Adrenal gland (tissue), 9 donors: ENCODE measurements at regions not wholly inside any gene's neighbourhood (a gene's known extent, or its start where the extent isn't known, plus 50 kb on each side); places are given as distances from the start of the nearest gene placed in this dataset.

Experiments used
- DNase-seq, 7 donors: peaks; one replicate each; pipeline ENCODE4 v3.0.0-alpha.2; 2019 to 2020
- H3K27ac ChIP-seq, 5 donors: fragments of 200-600 bp; sonication (generic) in 4 of 5; 1 replicate in 3 of 5; 2 replicates in 2 of 5; pipeline versions ENCODE4 v1.5.1 to v1.8.0; 2016 to 2020; ENCODE audit warnings: mild to moderate bottlenecking in 1 of 5
- H3K27me3 ChIP-seq: fragments of 200-600 bp; 2 replicates; pipeline ENCODE4 v1.8.0; 2021
- H3K36me3 ChIP-seq, 2 donors: fragments of 200-600 bp; replicated peaks in 1 of 2; 1 replicate in 1 of 2; 2 replicates in 1 of 2; pipeline versions ENCODE4 v1.5.1 to v1.8.0; 2018 to 2022
- H3K4me1 ChIP-seq, 2 donors: fragments of 200-600 bp; replicated peaks in 1 of 2; 1 replicate in 1 of 2; 2 replicates in 1 of 2; pipeline versions ENCODE4 v1.5.1 to v1.8.0; 2018 to 2021
- H3K4me3 ChIP-seq, 4 donors: fragments of 200-600 bp; sonication (generic) in 3 of 4; one replicate each; pipeline ENCODE4 v1.5.1; 2016 to 2018
- H3K9me3 ChIP-seq, 3 donors: fragments of 200-600 bp; sonication (generic) in 1 of 3; replicated peaks in 1 of 3; 1 replicate in 2 of 3; 2 replicates in 1 of 3; pipeline versions ENCODE4 v1.5.1 to v1.8.0; 2016 to 2021
- POLR2A ChIP-seq, 2 donors: fragments of 450-650 bp; IDR thresholded peaks; one replicate each; pipeline ENCODE4 v1.6.1; 2017; ENCODE audit warnings: antibody characterized with exemption in 2 of 2, mild to moderate bottlenecking in 2 of 2, moderate library complexity in 1 of 2
- WGBS, 4 donors: extraction: QIAGEN DNeasy Blood & Tissue Kit in 2 of 4; methylation state at CpG; one replicate each; pipeline versions ENCODE4 v1.1.5 to v1.1.7; 2013 to 2017; 5-methylcytosine and 5-hydroxymethylcytosine counted together
- intact Hi-C, 2 donors: fragments of 100-400 bp; cut with DNase I; formaldehyde crosslinking; loops; one replicate each; pipeline versions ENCODE4 v1.14.1 to v1.15.0; 2022 to 2023
- TF ChIP-seq, protein P1 (sequence below), 6 experiments: fragments of 450-650 bp in 4 of 6; fragments of 200-600 bp in 2 of 6; sonication (generic) in 1 of 6; IDR thresholded peaks; 1 replicate in 5 of 6; 2 replicates in 1 of 6; pipeline versions ENCODE4 v1.5.1 to v1.8.0; 2016 to 2021; ENCODE audit warnings: antibody characterized with exemption in 6 of 6, mild to moderate bottlenecking in 2 of 6, moderate library complexity in 1 of 6
- donor health status: healthy with polysubstance abuse.
- donor health status: Bipolar disorder and iron deficiency.
- donor health status: DM: yes; HTN: yes; CAD: no.
- donor health status: DM: no; HTN: no; CAD: no.
- donor health status: DM: no; HTN: no; CAD: no.

DNA sequence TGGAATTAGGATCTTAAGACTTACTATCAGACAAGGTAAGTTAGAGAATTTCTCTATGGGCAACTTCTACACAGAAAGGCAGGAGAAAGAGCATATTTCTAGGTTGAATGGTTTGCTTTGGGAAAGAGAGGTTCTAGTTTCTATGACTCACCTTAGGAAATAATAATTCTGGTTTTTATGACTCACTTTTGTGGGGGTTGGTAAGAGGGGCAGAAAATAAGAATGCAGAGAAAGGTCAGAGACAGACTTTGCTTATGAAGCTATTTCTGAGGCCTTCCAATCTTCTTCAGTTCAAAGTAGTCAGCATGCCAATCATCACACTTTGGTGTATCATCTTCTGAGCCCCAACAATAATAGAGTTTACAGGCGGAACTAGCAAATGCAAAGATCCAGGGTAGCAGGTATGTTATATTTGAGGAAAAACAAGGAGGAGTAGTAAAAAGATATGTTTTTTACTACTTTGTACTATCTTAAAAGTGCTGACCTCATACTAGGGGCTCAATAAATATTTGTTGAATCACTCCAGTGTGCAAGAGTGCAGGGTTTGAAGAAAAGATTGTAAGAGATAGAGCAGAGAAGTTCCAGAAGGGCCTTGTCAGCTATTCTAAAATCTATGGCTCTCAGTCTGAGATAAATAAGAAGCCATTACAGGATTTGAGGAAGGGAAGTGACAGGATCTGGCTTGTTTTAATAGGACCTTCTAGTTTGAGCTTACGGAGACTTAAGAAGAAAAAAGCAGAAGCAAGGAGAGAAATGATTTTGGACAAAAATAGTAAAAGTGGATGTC is 56.7 kb upstream of the LRFN5 start:
- no peak overlapping the region for H3K4me3 ChIP-seq
- WGBS, 4 donors, result 78 to 87% (median 82%) methylated on average over 2 of the region's 2 CpGs
- DNase-seq, result no peak
- H3K4me1 ChIP-seq, result no peaks in the 10 kb centered on the region
- H3K27ac ChIP-seq, result no peak overlapping the region
- no peaks in the 10 kb centered on the region for H3K36me3 ChIP-seq
- no peaks in the 10 kb centered on the region for H3K9me3 ChIP-seq
- TF ChIP-seq, protein P1, sequence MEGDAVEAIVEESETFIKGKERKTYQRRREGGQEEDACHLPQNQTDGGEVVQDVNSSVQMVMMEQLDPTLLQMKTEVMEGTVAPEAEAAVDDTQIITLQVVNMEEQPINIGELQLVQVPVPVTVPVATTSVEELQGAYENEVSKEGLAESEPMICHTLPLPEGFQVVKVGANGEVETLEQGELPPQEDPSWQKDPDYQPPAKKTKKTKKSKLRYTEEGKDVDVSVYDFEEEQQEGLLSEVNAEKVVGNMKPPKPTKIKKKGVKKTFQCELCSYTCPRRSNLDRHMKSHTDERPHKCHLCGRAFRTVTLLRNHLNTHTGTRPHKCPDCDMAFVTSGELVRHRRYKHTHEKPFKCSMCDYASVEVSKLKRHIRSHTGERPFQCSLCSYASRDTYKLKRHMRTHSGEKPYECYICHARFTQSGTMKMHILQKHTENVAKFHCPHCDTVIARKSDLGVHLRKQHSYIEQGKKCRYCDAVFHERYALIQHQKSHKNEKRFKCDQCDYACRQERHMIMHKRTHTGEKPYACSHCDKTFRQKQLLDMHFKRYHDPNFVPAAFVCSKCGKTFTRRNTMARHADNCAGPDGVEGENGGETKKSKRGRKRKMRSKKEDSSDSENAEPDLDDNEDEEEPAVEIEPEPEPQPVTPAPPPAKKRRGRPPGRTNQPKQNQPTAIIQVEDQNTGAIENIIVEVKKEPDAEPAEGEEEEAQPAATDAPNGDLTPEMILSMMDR (IDR thresholded peaks at IDR 0.05), result no peak
- TF ChIP-seq POLR2A (IDR thresholded peaks at IDR 0.05), result no peak
- H3K27me3 ChIP-seq, result no peaks in the 10 kb centered on the region
- intact Hi-C loops, result no loop called here

DNA sequence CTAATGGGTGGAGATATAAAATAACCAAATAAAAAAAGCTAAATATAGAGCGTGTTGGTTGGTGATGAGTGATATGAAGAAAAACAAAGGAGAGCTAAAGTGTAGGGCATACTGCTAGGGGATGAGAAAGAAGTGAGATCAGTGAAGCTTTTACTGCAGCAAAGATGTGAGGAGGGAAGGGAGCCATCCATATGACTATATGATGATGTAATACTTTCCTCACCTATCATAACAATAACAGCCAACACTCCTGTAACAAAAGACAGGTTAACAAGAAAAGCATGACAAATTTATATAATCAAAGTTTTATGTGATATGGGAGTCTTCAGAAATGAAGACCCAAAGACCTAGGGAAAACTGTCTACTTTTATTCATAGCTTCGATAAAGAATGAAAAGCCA is 57.4 kb upstream of the LRFN5 start:
- TF ChIP-seq, protein P1 (IDR thresholded peaks at IDR 0.05), result no peak
- no peak for TF ChIP-seq POLR2A (IDR thresholded peaks at IDR 0.05)
- no peaks in the 10 kb centered on the region for H3K36me3 ChIP-seq
- intact Hi-C loops, result no loop called here
- no peaks in the 10 kb centered on the region for H3K9me3 ChIP-seq
- H3K27me3 ChIP-seq, result no peaks in the 10 kb centered on the region
- WGBS, 4 donors, result 87 to 94% (median 89%) methylated on average over 2 of the region's 2 CpGs
- DNase-seq, result no peak
- H3K27ac ChIP-seq, result no peak overlapping the region
- no peak overlapping the region for H3K4me3 ChIP-seq
- H3K4me1 ChIP-seq, result no peaks in the 10 kb centered on the region

DNA sequence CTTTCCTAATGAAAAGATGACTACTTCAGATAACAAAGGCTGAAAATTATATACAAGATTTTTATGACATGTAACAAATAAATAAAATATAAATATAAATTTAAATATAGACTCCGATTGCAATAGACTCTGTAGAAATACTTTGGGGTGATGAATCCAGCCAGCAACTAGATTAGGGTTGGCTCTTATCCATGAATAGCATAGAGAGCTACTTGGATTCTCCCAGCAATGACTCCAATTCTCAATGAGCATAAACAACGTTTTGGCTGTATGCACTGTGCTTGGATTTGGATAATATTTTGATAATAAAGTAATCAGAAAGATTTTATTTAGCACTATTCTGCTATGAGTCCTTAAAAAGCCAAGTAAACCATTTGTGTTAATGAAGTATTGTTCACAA is 58.0 kb upstream of the LRFN5 start:
- Histone ChIP-seq H3K9me3 (no peaks in the 10 kb centered on the region), H3K4me3 (no peak overlapping the region), H3K27ac (no peak overlapping the region), H3K27me3 (no peaks in the 10 kb centered on the region), H3K36me3 (no peaks in the 10 kb centered on the region), H3K4me1 (no peaks in the 10 kb centered on the region)
- intact Hi-C loops, result no loop called here
- TF ChIP-seq, protein P1 (IDR thresholded peaks at IDR 0.05), result no peak
- TF ChIP-seq POLR2A (IDR thresholded peaks at IDR 0.05), result no peak
- 60 to 69% (median 65%) methylated on average over 2 of the region's 2 CpGs for WGBS, 4 donors
- DNase-seq, result no peak

DNA sequence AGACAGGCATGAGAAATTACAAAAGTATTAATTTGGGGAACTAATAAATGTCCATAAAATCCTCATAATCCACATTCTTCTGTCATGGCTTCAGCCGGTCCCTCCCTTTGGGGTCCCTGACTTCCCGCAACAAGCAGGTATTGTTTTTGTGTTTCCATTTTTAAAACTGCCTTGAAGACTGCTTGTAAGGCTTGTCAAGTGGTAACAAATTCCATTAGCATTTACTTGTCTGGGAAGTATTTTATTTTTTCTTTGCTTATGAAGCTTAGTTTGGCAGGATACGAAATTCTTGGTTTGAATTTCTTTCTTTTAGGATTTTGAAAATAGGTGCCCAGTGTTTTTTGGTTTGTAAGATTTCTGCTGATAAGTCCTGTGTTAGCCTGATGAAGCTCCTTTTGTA is 65.3 kb upstream of the LRFN5 start:
- Histone ChIP-seq H3K4me3 (no peak overlapping the region), H3K27me3 (no peaks in the 10 kb centered on the region), H3K9me3 (no peaks in the 10 kb centered on the region), H3K4me1 (no peaks in the 10 kb centered on the region), H3K27ac (no peak overlapping the region), H3K36me3 (no peaks in the 10 kb centered on the region)
- intact Hi-C loops, result no loop called here
- TF ChIP-seq POLR2A (IDR thresholded peaks at IDR 0.05), result no peak
- TF ChIP-seq, protein P1 (IDR thresholded peaks at IDR 0.05), result no peak
- DNase-seq, result no peak
- 86 to 95% (median 90%) methylated on average over 3 of the region's 3 CpGs for WGBS, 4 donors
